ENCODE measurements at regions not wholly inside any gene's neighbourhood (a gene's known extent, or its start where the extent isn't known, plus 50 kb on each side); places are given as distances from the start of the nearest gene placed in this dataset.

- Histone ChIP-seq H3K4me3 (ENCODE audit: low read depth, low read length) (no peak overlapping the region), H3K27me3 (replicated peaks) (no peaks in the 10 kb centered on the region), H3K36me3 (replicated peaks) (no peaks in the 10 kb centered on the region), H3K27ac (no peak overlapping the region)
- DNase-seq: no peak
- no peak for TF ChIP-seq CTCF (IDR thresholded peaks at IDR 0.05; ENCODE audit: low read depth, low read length, missing control alignments)
- in situ Hi-C loops (cut with HindIII; ENCODE audit: low pct_ligation_motif_present, low sequenced_read_pairs): no loop called here
Observed at GRCh38 chr7:118626739-118627138, 402.2 kb downstream of the ANKRD7 start.

DNA sequence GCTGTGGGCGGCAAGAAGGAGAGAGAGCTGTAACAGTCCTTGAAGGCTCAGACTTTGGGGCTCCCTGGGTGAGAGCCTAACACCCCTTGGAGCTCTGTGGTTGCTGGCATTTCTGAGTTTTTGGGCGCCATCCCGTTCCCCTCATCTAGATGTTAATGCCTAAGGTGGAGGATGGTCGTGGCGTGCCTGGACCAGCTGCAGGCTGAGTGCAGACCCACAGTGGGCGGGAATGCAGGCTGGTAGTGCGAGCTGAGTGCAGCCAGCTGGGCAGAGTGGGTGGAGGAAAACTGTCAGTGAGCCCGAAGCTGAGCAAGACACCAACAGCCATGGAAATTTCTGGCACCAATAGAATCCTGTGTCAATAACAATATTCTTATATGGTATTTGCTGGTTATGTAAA lies 403.0 kb downstream of the ANKRD7 start:
- H3K36me3 ChIP-seq (replicated peaks): no peaks in the 10 kb centered on the region
- in situ Hi-C loops (cut with HindIII; ENCODE audit: low pct_ligation_motif_present, low sequenced_read_pairs): no loop called here
- H3K4me3 ChIP-seq (ENCODE audit: low read depth, low read length): no peak overlapping the region
- no peak overlapping the region for H3K27ac ChIP-seq
- no peak for TF ChIP-seq CTCF (IDR thresholded peaks at IDR 0.05; ENCODE audit: low read depth, low read length, missing control alignments)
- no peaks in the 10 kb centered on the region for H3K27me3 ChIP-seq (replicated peaks)
- DNase-seq: no peak

DNA sequence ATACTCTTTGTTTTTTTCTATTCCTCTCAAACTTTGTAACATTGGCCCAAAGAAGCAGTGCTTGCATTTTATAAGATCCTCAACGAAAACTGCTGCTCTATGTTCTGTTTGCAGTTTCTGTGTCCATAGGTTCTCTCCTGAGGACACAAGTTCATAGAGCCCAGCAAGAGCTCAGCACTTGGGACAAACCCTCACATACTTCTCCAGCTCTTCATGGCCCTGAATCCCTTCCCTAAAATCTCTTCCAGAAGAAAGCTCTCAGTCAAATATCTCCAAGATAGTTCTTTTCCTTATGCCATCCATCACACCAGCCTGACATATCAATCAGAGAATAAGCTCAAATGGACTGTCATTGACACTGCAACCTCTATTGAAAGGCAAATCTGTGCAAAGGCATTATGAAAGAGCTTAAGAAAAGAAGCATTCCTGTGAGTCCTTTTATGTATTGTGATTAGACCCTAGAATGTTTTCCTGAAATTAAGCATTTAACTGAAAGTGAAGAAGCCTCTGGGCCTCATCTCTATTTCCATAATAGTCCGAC lies 405.5 kb downstream of the ANKRD7 start:
- no peak for DNase-seq
- Histone ChIP-seq H3K4me3 (ENCODE audit: low read depth, low read length) (no peak overlapping the region), H3K27ac (no peak overlapping the region), H3K27me3 (replicated peaks) (no peaks in the 10 kb centered on the region), H3K36me3 (replicated peaks) (no peaks in the 10 kb centered on the region)
- TF ChIP-seq CTCF (IDR thresholded peaks at IDR 0.05; ENCODE audit: low read depth, low read length, missing control alignments): no peak
- in situ Hi-C loops (cut with HindIII; ENCODE audit: low pct_ligation_motif_present, low sequenced_read_pairs): no loop called here

- in situ Hi-C loops (cut with HindIII; ENCODE audit: low pct_ligation_motif_present, low sequenced_read_pairs): no loop called here
- Histone ChIP-seq H3K4me3 (ENCODE audit: low read depth, low read length) (no peak overlapping the region), H3K27ac (no peak overlapping the region), H3K36me3 (replicated peaks) (no peaks in the 10 kb centered on the region), H3K27me3 (replicated peaks) (no peaks in the 10 kb centered on the region)
- TF ChIP-seq CTCF (IDR thresholded peaks at IDR 0.05; ENCODE audit: low read depth, low read length, missing control alignments): no peak
- DNase-seq: no peak
Observed at GRCh38 chr7:118642396-118642795, 417.9 kb downstream of the ANKRD7 start.

DNA sequence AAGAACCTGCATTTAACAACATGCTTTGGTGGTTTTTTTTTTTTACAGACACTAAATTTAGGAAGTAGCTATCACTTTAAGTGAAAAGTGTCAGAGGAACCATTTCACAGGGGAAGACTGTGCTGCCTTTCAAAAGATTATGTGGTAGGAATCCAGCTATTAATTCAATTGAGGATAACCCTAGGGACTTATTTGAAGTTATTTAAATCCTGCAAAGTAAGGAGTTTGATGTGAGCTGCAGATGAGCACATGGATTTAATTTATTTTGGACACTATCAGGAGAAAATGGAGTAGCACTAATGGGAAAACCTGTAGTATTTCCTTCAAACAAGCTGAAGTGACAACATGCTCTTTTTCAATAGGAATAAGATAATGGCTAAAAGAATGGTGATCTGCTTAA lies 419.8 kb downstream of the ANKRD7 start:
- in situ Hi-C loops (cut with HindIII; ENCODE audit: low pct_ligation_motif_present, low sequenced_read_pairs): no loop called here
- DNase-seq: no peak
- no peak overlapping the region for H3K4me3 ChIP-seq (ENCODE audit: low read depth, low read length)
- H3K27me3 ChIP-seq (replicated peaks): no peaks in the 10 kb centered on the region
- TF ChIP-seq CTCF (IDR thresholded peaks at IDR 0.05; ENCODE audit: low read depth, low read length, missing control alignments): no peak
- no peak overlapping the region for H3K27ac ChIP-seq
- no peaks in the 10 kb centered on the region for H3K36me3 ChIP-seq (replicated peaks)

DNA sequence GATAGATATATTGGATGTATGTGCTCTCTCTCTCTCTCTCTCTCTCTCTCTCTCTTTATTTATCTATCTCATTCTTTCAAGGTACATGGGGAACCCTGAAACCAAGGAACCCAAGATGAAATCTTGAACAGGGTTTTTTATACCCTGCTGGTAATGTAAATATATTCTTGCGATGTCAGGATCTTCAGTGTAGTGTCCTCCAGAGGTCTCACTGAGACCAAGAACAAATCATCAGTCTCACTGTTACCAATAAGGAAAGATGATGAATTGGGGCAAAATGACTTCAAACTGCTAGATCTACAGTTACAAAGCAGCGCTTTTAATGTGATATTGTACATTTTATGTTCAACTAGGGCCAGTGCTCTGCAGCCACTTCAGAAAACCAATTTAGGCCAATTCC lies 423.5 kb downstream of the ANKRD7 start:
- H3K4me3 ChIP-seq (ENCODE audit: low read depth, low read length): no peak overlapping the region
- in situ Hi-C loops (cut with HindIII; ENCODE audit: low pct_ligation_motif_present, low sequenced_read_pairs): no loop called here
- no peak for TF ChIP-seq CTCF (IDR thresholded peaks at IDR 0.05; ENCODE audit: low read depth, low read length, missing control alignments)
- no peak overlapping the region for H3K27ac ChIP-seq
- H3K36me3 ChIP-seq (replicated peaks): no peaks in the 10 kb centered on the region
- no peak for DNase-seq
- H3K27me3 ChIP-seq (replicated peaks): no peaks in the 10 kb centered on the region

Measured in brain microvascular endothelial cell (primary cell).